GM12878 (cell line): ENCODE measurements at regions not wholly inside any gene's neighbourhood (a gene's known extent, or its start where the extent isn't known, plus 50 kb on each side); places are given as distances from the start of the nearest gene placed in this dataset.

Source experiments
- BRCA1 ChIP-seq: IDR thresholded peaks from 2 replicates; pipeline ENCODE4 v1.6.1; 2011; ENCODE audit warnings: low read depth, low read length, improper control_type of control experiment
- CTCF ChIP-seq, 3 experiments: IDR thresholded peaks in 2 of 3; conservative IDR thresholded peaks in 1 of 3; 2 replicates each; pipeline ENCODE4 v1.5.1; 2011; ENCODE audit warnings: low read depth in 3 of 3, low read length in 3 of 3, mild to moderate bottlenecking in 3 of 3, control low read depth in 2 of 3, moderate library complexity in 2 of 3, inconsistent platforms in 1 of 3, mixed read lengths in 1 of 3; ENCODE audit not compliant: control insufficient read depth in 2 of 3, insufficient read depth in 1 of 3; ENCODE audit errors: extremely low read depth in 1 of 3
- EZH2 ChIP-seq: IDR thresholded peaks from 2 replicates; pipeline ENCODE4 v1.6.1; 2012; ENCODE audit warnings: low read depth, mild to moderate bottlenecking, control low read depth, inconsistent platforms, low read length, borderline replicate concordance; ENCODE audit not compliant: control insufficient read depth
- MEF2A ChIP-seq: IDR thresholded peaks from 2 replicates; pipeline ENCODE4 v1.6.1; 2011; ENCODE audit warnings: low read depth, mild to moderate bottlenecking, low read length, moderate library complexity; ENCODE audit not compliant: insufficient read depth
- POLR2AphosphoS5 ChIP-seq: IDR thresholded peaks from 2 replicates; pipeline ENCODE4 v1.6.1; 2011; ENCODE audit warnings: mild to moderate bottlenecking, low read length, inconsistent platforms
- RAD21 ChIP-seq: IDR thresholded peaks from 2 replicates; pipeline ENCODE4 v1.6.1; 2011; ENCODE audit warnings: mild to moderate bottlenecking, low read depth, low read length, moderate library complexity; ENCODE audit not compliant: insufficient read depth
- REST ChIP-seq: IDR thresholded peaks from 2 replicates; pipeline ENCODE4 v1.6.1; 2012; ENCODE audit warnings: mild to moderate bottlenecking, low read depth, low read length
- SIN3A ChIP-seq: IDR thresholded peaks from 2 replicates; pipeline ENCODE4 v1.6.1; 2012; ENCODE audit warnings: low read depth, low read length, improper control_type of control experiment
- YBX1 ChIP-seq: fragments of 450-650 bp; IDR thresholded peaks from 2 replicates; pipeline ENCODE4 v1.6.1; 2016; ENCODE audit warnings: antibody characterized with exemption
- TF ChIP-seq, protein P1 (sequence below): IDR thresholded peaks from 2 replicates; pipeline ENCODE4 v1.6.1; 2011; ENCODE audit warnings: low read depth, low read length, improper control_type of control experiment, borderline replicate concordance

DNA sequence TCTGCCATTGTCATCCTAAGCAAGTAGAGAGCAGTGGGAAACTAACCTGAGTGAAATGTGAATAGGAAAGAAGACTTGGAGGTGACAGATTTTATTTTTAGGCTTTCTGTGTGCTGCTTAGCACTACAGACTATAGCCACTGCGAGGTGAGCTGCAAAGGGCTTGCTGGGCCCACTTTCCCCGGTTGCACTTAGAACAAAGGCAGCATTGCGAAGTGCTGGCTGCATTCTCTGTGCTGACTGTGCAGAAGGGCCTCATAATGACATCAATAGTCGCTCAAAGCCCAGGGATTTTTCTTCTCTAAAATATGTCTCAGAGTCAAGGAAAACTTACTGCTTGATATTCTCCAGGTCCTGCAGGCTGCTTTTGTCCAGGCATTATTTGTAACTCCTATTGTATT lies 592.1 kb downstream of the TDRD15 start:
- TF ChIP-seq YBX1: no peak
- TF ChIP-seq POLR2AphosphoS5: no peak
- TF ChIP-seq MEF2A: no peak
- TF ChIP-seq, protein P1, sequence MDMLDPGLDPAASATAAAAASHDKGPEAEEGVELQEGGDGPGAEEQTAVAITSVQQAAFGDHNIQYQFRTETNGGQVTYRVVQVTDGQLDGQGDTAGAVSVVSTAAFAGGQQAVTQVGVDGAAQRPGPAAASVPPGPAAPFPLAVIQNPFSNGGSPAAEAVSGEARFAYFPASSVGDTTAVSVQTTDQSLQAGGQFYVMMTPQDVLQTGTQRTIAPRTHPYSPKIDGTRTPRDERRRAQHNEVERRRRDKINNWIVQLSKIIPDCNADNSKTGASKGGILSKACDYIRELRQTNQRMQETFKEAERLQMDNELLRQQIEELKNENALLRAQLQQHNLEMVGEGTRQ: no peak
- no peak for TF ChIP-seq BRCA1
- no peak for TF ChIP-seq CTCF (IDR thresholded peaks at IDR 0.05 in 2 of 3, conservative IDR thresholded peaks at IDR 0.05 in 1 of 3; ENCODE audit: control insufficient read depth in 2 of 3, extremely low read depth in 1 of 3, insufficient read depth in 1 of 3, low read depth in 3 of 3, low read length in 3 of 3)
- no peak for TF ChIP-seq SIN3A
- no peak for TF ChIP-seq RAD21
- TF ChIP-seq REST: no peak
- TF ChIP-seq EZH2: no peak
